Endodermal cell (in vitro differentiated cells): ENCODE measurements at regions not wholly inside any gene's neighbourhood (a gene's known extent, or its start where the extent isn't known, plus 50 kb on each side); places are given as distances from the start of the nearest gene placed in this dataset.

Experiments used
- DNase-seq: peaks from one replicate; pipeline ENCODE4 v3.0.0-alpha.2; 2017
- H3K27ac ChIP-seq: 2 replicates; pipeline ENCODE4 v1.5.1; 2013; ENCODE audit warnings: mild to moderate bottlenecking, low read depth, low read length, moderate library complexity
- H3K27me3 ChIP-seq: 2 replicates; pipeline ENCODE4 v1.6.1; 2013; ENCODE audit warnings: mild to moderate bottlenecking, low read length, moderate library complexity; ENCODE audit not compliant: insufficient read depth, control insufficient read depth, poor library complexity, severe bottlenecking
- H3K36me3 ChIP-seq: 2 replicates; pipeline ENCODE4 v1.7.0; 2013; ENCODE audit warnings: mild to moderate bottlenecking, low read length, moderate library complexity; ENCODE audit not compliant: control insufficient read depth, insufficient read depth
- H3K4me1 ChIP-seq: one replicate; pipeline ENCODE4 v1.7.0; 2013; ENCODE audit warnings: low read length; ENCODE audit not compliant: control insufficient read depth, insufficient read depth
- H3K4me3 ChIP-seq: 2 replicates; pipeline ENCODE4 v1.5.1; 2013; ENCODE audit warnings: mild to moderate bottlenecking, low read length, moderate library complexity
- H3K9ac ChIP-seq: 2 replicates; pipeline ENCODE4 v1.6.1; 2013; ENCODE audit warnings: mild to moderate bottlenecking, low read length, moderate library complexity; ENCODE audit not compliant: poor library complexity, severe bottlenecking; ENCODE audit errors: extremely low read depth
- H3K9me3 ChIP-seq: 2 replicates; pipeline ENCODE4 v1.6.1; 2013; ENCODE audit warnings: mild to moderate bottlenecking, low read length, moderate library complexity; ENCODE audit not compliant: control insufficient read depth
- H3K27ac Mint-ChIP-seq: 2 replicates; pipeline ENCODE4 v1.8.0; 2020; ENCODE audit warnings: mixed read lengths
- H3K27me3 Mint-ChIP-seq: 2 replicates; pipeline ENCODE4 v1.8.0; 2021; ENCODE audit warnings: mild to moderate bottlenecking, mixed read lengths; ENCODE audit not compliant: insufficient read depth
- H3K36me3 Mint-ChIP-seq: 2 replicates; pipeline ENCODE4 v1.8.0; 2020; ENCODE audit warnings: low read depth, mixed read lengths
- H3K4me1 Mint-ChIP-seq: 2 replicates; pipeline ENCODE4 v1.8.0; 2020; ENCODE audit warnings: mixed read lengths
- H3K4me3 Mint-ChIP-seq: 2 replicates; pipeline ENCODE4 v1.8.0; 2020; ENCODE audit warnings: mild to moderate bottlenecking, moderate library complexity, mixed read lengths
- H3K9me3 Mint-ChIP-seq: 2 replicates; pipeline ENCODE4 v1.8.0; 2020; ENCODE audit warnings: mild to moderate bottlenecking, mixed read lengths
- WGBS, 2 experiments: methylation state at CpG; one replicate each; pipeline versions ENCODE4 v1.1.5 to v1.1.7; 2013; ENCODE audit warnings: missing lambda C conversion rate in 2 of 2, mixed read lengths in 1 of 2; ENCODE audit not compliant: insufficient coverage in 1 of 2, insufficient read length in 1 of 2; 5-methylcytosine and 5-hydroxymethylcytosine counted together
- TF ChIP-seq, protein P1 (sequence below): fragments of 200-600 bp; sonication (generic); conservative IDR thresholded peaks from 2 replicates; pipeline ENCODE4 v1.5.0; 2021; ENCODE audit warnings: antibody characterized with exemption, mild to moderate bottlenecking

DNA sequence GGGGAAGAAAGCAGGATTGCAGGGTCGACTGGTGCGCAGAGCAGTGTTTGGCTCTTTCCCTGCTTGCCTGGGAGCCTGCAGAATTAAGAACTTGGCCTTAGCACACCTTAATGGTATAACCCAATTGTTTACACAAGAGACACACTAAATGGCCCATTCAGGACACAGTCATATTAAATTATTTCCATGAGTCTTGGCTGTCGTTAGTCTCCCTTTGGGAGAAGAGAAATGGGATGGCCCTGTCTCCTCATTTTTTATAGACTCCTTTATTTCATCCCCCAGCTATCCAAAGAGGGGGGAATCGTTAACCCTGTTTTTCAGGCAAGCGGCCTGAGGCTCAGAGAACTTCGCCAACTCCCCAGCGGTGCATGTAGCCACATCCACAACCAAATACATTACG, 282.5 kb downstream of the SUCLA2 start:
- H3K9me3 ChIP-seq = no peaks in the 10 kb centered on the region
- H3K36me3 ChIP-seq = no peaks in the 10 kb centered on the region
- no peak overlapping the region for H3K27ac Mint-ChIP-seq
- no peak overlapping the region for H3K4me3 Mint-ChIP-seq
- no peak overlapping the region for H3K27ac ChIP-seq
- H3K27me3 Mint-ChIP-seq = no peaks in the 10 kb centered on the region
- H3K4me3 ChIP-seq = no peak overlapping the region
- TF ChIP-seq, protein P1, sequence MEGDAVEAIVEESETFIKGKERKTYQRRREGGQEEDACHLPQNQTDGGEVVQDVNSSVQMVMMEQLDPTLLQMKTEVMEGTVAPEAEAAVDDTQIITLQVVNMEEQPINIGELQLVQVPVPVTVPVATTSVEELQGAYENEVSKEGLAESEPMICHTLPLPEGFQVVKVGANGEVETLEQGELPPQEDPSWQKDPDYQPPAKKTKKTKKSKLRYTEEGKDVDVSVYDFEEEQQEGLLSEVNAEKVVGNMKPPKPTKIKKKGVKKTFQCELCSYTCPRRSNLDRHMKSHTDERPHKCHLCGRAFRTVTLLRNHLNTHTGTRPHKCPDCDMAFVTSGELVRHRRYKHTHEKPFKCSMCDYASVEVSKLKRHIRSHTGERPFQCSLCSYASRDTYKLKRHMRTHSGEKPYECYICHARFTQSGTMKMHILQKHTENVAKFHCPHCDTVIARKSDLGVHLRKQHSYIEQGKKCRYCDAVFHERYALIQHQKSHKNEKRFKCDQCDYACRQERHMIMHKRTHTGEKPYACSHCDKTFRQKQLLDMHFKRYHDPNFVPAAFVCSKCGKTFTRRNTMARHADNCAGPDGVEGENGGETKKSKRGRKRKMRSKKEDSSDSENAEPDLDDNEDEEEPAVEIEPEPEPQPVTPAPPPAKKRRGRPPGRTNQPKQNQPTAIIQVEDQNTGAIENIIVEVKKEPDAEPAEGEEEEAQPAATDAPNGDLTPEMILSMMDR = no peak
- no peaks in the 10 kb centered on the region for H3K36me3 Mint-ChIP-seq
- H3K27me3 ChIP-seq = no peaks in the 10 kb centered on the region
- 86 to 93% methylated on average over 1 to 8 of the region's 8 CpGs for WGBS, 2 experiments
- peaks cover 2% of the 10 kb centered on the region for H3K9me3 Mint-ChIP-seq
- no peak for DNase-seq
- no peak overlapping the region for H3K9ac ChIP-seq
- no peaks in the 10 kb centered on the region for H3K4me1 ChIP-seq
- H3K4me1 Mint-ChIP-seq = no peaks in the 10 kb centered on the region

DNA sequence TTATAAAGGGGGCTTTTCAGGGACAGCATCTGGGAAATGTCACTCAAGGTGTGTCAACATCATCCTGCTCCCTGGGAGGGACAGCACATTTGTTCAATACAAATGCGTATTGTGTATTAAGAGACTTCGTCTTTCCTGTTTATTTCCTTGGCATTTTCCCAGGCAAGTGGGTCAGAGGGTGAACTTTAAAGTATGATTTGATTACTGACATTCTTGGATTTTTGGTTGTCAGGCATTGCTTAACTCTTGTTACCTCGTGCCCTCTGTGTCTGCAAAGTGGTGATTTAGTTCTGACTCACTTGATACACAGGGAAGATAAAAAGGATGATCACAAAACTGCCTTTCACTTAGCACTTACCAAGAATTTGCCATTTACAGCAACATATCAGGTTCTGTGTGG, 292.7 kb downstream of the SUCLA2 start:
- Mint-ChIP-seq H3K27ac (no peak overlapping the region), H3K9me3 (peaks cover 20% of the 10 kb centered on the region), H3K4me3 (no peak overlapping the region), H3K27me3 (peaks cover 3% of the 10 kb centered on the region), H3K36me3 (no peaks in the 10 kb centered on the region), H3K4me1 (no peaks in the 10 kb centered on the region)
- WGBS, 2 experiments = 58 to 90% methylated on average over 2 to 3 of the region's 3 CpGs
- Histone ChIP-seq H3K9ac (no peak overlapping the region), H3K27me3 (no peaks in the 10 kb centered on the region), H3K27ac (no peak overlapping the region), H3K4me1 (no peaks in the 10 kb centered on the region), H3K4me3 (no peak overlapping the region), H3K9me3 (no peaks in the 10 kb centered on the region), H3K36me3 (no peaks in the 10 kb centered on the region)
- no peak for DNase-seq
- TF ChIP-seq, protein P1 = no peak

DNA sequence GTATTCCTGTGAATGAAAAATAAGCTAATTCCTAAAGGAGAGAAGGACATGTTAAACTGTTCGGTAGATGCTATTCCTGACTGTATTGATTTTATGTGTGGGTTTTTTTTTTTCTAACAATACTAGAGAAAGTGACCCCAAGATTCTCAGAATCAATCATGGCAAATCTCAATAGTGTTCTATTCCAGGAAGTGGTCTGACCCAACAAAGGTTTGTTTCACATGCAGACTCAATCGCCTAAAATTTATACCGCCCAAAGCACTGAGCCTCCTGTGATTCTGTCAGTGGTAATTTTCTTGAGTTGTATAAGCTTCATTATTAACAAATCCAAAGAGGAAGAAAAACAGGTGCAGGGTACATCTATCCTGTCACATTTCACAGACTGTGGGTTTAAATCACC, 293.7 kb downstream of the SUCLA2 start:
- DNase-seq = no peak
- WGBS, 2 experiments = 77 to 100% methylated on average over 2 to 3 of the region's 3 CpGs
- peaks cover 14% of the 10 kb centered on the region for H3K9me3 Mint-ChIP-seq
- peaks cover 3% of the 10 kb centered on the region for H3K27me3 Mint-ChIP-seq
- TF ChIP-seq, protein P1 = no peak
- H3K27ac Mint-ChIP-seq = no peak overlapping the region
- Histone ChIP-seq H3K27me3 (no peaks in the 10 kb centered on the region), H3K36me3 (no peaks in the 10 kb centered on the region), H3K9ac (no peak overlapping the region), H3K4me3 (no peak overlapping the region), H3K4me1 (no peaks in the 10 kb centered on the region), H3K9me3 (no peaks in the 10 kb centered on the region), H3K27ac (no peak overlapping the region)
- H3K36me3 Mint-ChIP-seq = no peaks in the 10 kb centered on the region
- no peaks in the 10 kb centered on the region for H3K4me1 Mint-ChIP-seq
- no peak overlapping the region for H3K4me3 Mint-ChIP-seq
